ENCODE measurements at regions not wholly inside any gene's neighbourhood (a gene's known extent, or its start where the extent isn't known, plus 50 kb on each side); places are given as distances from the start of the nearest gene placed in this dataset.
A peak's percentile ranks its signal among the peaks of the same experiment; 100 is the strongest.
"Not testable (repeated sequence)": the region's sequence is repeated elsewhere in the genome, so short reads cannot be mapped to it uniquely, and the experiment has no call there.

DNA sequence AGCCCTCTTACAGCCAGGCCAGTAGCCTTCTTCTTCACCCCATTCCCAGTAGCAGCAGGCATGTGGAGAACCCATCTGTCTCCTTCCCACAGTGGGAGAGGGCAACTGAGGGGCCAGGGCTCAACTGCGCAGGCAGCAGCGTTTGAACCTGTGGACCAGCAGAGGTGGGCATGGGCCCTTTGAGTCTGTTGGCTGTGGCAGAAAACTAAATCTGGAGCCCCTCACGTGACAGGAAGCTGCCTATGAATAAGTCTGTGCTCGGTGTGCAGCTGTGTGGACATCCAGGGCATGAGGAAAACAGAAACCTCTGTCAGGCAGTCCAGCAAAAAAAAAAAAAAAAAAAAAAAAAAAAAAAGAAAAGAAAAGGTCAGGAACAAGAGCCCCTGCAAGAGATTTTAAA lies 189.2 kb upstream of the NR3C1 start:
- no peaks in the 10 kb centered on the region for H3K9me3 ChIP-seq (ENCODE audit: control insufficient read depth, low read depth, low read length)
- dilution Hi-C loops (cut with MboI; ENCODE audit: extremely low pct_ligation_motif_present, low sequenced_read_pairs) = no loop called here

DNA sequence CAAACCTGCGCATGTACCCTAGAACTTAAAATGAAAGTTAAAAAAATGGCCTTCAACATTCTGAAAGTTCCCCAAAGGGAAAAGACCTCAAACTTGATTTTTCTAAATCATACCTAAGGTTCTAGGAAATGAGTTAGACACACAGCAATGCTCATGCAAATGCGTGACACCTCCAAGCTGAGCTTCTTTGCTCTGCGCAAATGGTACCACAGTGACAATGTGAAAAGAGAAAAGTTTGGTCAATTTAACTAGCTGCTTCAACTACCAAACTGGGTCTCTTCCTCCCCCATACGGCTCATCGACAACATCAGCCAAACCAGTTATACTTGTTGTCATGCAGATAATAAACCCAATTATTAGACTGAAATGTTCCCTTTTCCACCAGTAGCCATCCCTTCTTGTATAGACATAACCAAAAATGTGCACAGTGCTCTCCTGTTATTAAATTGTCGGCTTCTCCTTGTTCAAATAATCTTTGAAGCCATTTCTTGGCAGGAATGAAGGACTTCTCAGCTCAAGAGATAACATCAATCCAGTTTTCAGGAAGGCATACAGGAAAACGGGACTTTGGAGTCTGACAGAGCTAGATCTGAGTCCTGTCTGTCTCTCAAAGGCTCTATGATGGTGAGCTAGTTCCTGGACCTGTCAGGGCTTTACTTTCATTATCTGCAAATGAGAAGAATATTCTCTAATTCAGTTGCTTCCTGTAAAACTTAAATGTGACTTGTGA lies 185.6 kb upstream of the NR3C1 start:
- H3K9ac ChIP-seq (ENCODE audit: control insufficient read depth, extremely low read depth, insufficient read depth, low read length) = no peak overlapping the region
- FAIRE-seq (peak; percentile 13), DNase-seq (ENCODE audit: low read depth, low spot score) (no peak)
- peak overlapping the region; percentile 25 for H3K4me2 ChIP-seq (ENCODE audit: control insufficient read depth, extremely low read depth, insufficient read depth, low read depth, low read length)
- no peaks in the 10 kb centered on the region for H4K20me1 ChIP-seq (ENCODE audit: control insufficient read depth, extremely low read depth, insufficient read depth, low read length)
- no peaks in the 10 kb centered on the region for H3K36me3 ChIP-seq (ENCODE audit: control insufficient read depth in 2 of 2, extremely low read depth in 1 of 2, insufficient read depth in 2 of 2, low read length in 2 of 2)
- H3K4me3 ChIP-seq (ENCODE audit: control insufficient read depth in 2 of 3, extremely low read depth in 1 of 3, insufficient read depth in 2 of 3, low read depth in 1 of 3, low read length in 3 of 3) = no peak overlapping the region
- dilution Hi-C loops (cut with MboI; ENCODE audit: extremely low pct_ligation_motif_present, low sequenced_read_pairs) = no loop called here
- H3K9me1 ChIP-seq (ENCODE audit: control insufficient read depth, extremely low read depth, insufficient read depth, low read length) = no peaks in the 10 kb centered on the region
- no peak overlapping the region for H3K27ac ChIP-seq (ENCODE audit: control insufficient read depth, insufficient read depth, low read length)
- no peaks in the 10 kb centered on the region for H3K27me3 ChIP-seq (ENCODE audit: control insufficient read depth, extremely low read depth, insufficient read depth, low read length)
- H3K4me1 ChIP-seq (ENCODE audit: control insufficient read depth, extremely low read depth, insufficient read depth, low read length) = peaks cover 6% of the 10 kb centered on the region
- H2AFZ ChIP-seq (ENCODE audit: control insufficient read depth, low read length) = peak overlapping the region; percentile 72
- no peaks in the 10 kb centered on the region for H3K9me3 ChIP-seq (ENCODE audit: control insufficient read depth, low read depth, low read length)
- H3K79me2 ChIP-seq (ENCODE audit: control insufficient read depth, insufficient read depth, low read length) = no peaks in the 10 kb centered on the region
- TF ChIP-seq EZH2 (IDR thresholded peaks at IDR 0.05; ENCODE audit: low read length) = no peak
- TF ChIP-seq, protein P1, sequence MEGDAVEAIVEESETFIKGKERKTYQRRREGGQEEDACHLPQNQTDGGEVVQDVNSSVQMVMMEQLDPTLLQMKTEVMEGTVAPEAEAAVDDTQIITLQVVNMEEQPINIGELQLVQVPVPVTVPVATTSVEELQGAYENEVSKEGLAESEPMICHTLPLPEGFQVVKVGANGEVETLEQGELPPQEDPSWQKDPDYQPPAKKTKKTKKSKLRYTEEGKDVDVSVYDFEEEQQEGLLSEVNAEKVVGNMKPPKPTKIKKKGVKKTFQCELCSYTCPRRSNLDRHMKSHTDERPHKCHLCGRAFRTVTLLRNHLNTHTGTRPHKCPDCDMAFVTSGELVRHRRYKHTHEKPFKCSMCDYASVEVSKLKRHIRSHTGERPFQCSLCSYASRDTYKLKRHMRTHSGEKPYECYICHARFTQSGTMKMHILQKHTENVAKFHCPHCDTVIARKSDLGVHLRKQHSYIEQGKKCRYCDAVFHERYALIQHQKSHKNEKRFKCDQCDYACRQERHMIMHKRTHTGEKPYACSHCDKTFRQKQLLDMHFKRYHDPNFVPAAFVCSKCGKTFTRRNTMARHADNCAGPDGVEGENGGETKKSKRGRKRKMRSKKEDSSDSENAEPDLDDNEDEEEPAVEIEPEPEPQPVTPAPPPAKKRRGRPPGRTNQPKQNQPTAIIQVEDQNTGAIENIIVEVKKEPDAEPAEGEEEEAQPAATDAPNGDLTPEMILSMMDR (optimal IDR thresholded peaks at IDR 0.05 in 1 of 3, IDR thresholded peaks at IDR 0.05 in 1 of 3, conservative IDR thresholded peaks at IDR 0.05 in 1 of 3; ENCODE audit: extremely low read depth in 1 of 3, insufficient read depth in 2 of 3, low read length in 3 of 3) = no peak

More for the DNA sequence above, 189.2 kb upstream of the NR3C1 start:
- TF ChIP-seq, protein P1 (optimal IDR thresholded peaks at IDR 0.05 in 1 of 3, IDR thresholded peaks at IDR 0.05 in 1 of 3, conservative IDR thresholded peaks at IDR 0.05 in 1 of 3; ENCODE audit: extremely low read depth in 1 of 3, insufficient read depth in 2 of 3, low read length in 3 of 3) = no peak
- TF ChIP-seq EZH2 (IDR thresholded peaks at IDR 0.05; ENCODE audit: low read length) = no peak
- no peak overlapping the region for H3K4me3 ChIP-seq (ENCODE audit: control insufficient read depth in 2 of 3, extremely low read depth in 1 of 3, insufficient read depth in 2 of 3, low read depth in 1 of 3, low read length in 3 of 3)
- H2AFZ ChIP-seq (ENCODE audit: control insufficient read depth, low read length) = no peak overlapping the region
- no peak overlapping the region for H3K9ac ChIP-seq (ENCODE audit: control insufficient read depth, extremely low read depth, insufficient read depth, low read length)
- no peak overlapping the region for H3K27ac ChIP-seq (ENCODE audit: control insufficient read depth, insufficient read depth, low read length)
- H3K4me2 ChIP-seq (ENCODE audit: control insufficient read depth, extremely low read depth, insufficient read depth, low read depth, low read length) = no peak overlapping the region
- no peaks in the 10 kb centered on the region for H3K36me3 ChIP-seq (ENCODE audit: control insufficient read depth in 2 of 2, extremely low read depth in 1 of 2, insufficient read depth in 2 of 2, low read length in 2 of 2)
- no peaks in the 10 kb centered on the region for H3K27me3 ChIP-seq (ENCODE audit: control insufficient read depth, extremely low read depth, insufficient read depth, low read length)
- H3K4me1 ChIP-seq (ENCODE audit: control insufficient read depth, extremely low read depth, insufficient read depth, low read length) = peaks cover 24% of the 10 kb centered on the region
- H3K9me1 ChIP-seq (ENCODE audit: control insufficient read depth, extremely low read depth, insufficient read depth, low read length) = no peaks in the 10 kb centered on the region
- DNase-seq (ENCODE audit: low read depth, low spot score) = no peak
- FAIRE-seq = no peak
- H4K20me1 ChIP-seq (ENCODE audit: control insufficient read depth, extremely low read depth, insufficient read depth, low read length) = no peaks in the 10 kb centered on the region
- no peaks in the 10 kb centered on the region for H3K79me2 ChIP-seq (ENCODE audit: control insufficient read depth, insufficient read depth, low read length)

DNA sequence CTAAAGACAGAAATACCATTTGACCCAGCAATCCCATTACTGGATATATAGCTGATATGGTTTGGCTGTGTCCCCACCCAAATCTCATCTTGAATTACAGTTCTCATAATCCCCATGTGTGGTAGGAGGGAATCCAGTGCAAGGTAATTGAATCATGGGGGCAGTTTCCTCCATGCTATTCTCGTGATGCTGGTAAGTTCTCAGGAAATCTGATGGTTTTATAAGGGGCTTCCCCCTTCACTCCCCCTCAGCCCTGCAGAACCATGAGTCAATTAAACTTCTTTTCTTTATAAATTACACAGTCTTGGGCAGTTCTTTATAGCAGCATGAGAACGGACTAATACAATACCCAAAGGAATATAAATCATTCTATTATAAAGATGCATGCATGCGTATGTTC lies 184.6 kb upstream of the NR3C1 start:
- not testable (repeated sequence) for H3K9ac ChIP-seq (ENCODE audit: control insufficient read depth, extremely low read depth, insufficient read depth, low read length)

More for the DNA sequence above, 184.6 kb upstream of the NR3C1 start:
- H3K9me3 ChIP-seq (ENCODE audit: control insufficient read depth, low read depth, low read length); dilution Hi-C loops (cut with MboI; ENCODE audit: extremely low pct_ligation_motif_present, low sequenced_read_pairs); H4K20me1 ChIP-seq (ENCODE audit: control insufficient read depth, extremely low read depth, insufficient read depth, low read length); DNase-seq (ENCODE audit: low read depth, low spot score); H3K27ac ChIP-seq (ENCODE audit: control insufficient read depth, insufficient read depth, low read length); H3K9me1 ChIP-seq (ENCODE audit: control insufficient read depth, extremely low read depth, insufficient read depth, low read length); H3K79me2 ChIP-seq (ENCODE audit: control insufficient read depth, insufficient read depth, low read length); FAIRE-seq; H2AFZ ChIP-seq (ENCODE audit: control insufficient read depth, low read length); H3K4me3 ChIP-seq (ENCODE audit: control insufficient read depth in 2 of 3, extremely low read depth in 1 of 3, insufficient read depth in 2 of 3, low read depth in 1 of 3, low read length in 3 of 3); H3K36me3 ChIP-seq (ENCODE audit: control insufficient read depth in 2 of 2, extremely low read depth in 1 of 2, insufficient read depth in 2 of 2, low read length in 2 of 2); H3K27me3 ChIP-seq (ENCODE audit: control insufficient read depth, extremely low read depth, insufficient read depth, low read length); H3K4me2 ChIP-seq (ENCODE audit: control insufficient read depth, extremely low read depth, insufficient read depth, low read depth, low read length); H3K4me1 ChIP-seq (ENCODE audit: control insufficient read depth, extremely low read depth, insufficient read depth, low read length): not testable (repeated sequence)
